Activated CD4-positive, alpha-beta T cell treated with anti-CD3 and anti-CD28 coated beads for 4 hours (primary cell): ENCODE measurements at regions not wholly inside any gene's neighbourhood (a gene's known extent, or its start where the extent isn't known, plus 50 kb on each side); places are given as distances from the start of the nearest gene placed in this dataset.
"Not testable (repeated sequence)": the region's sequence is repeated elsewhere in the genome, so short reads cannot be mapped to it uniquely, and the experiment has no call there.

Source experiments
- DNase-seq, 2 donors: peaks; one replicate each; pipeline ENCODE4 v3.0.0-alpha.2; 2020

GRCh38 chr5:20759459-20759858, 771.5 kb upstream of the CDH18 start:
- DNase-seq: not testable (repeated sequence)

- not testable (repeated sequence) for DNase-seq
Observed at GRCh38 chr5:20752179-20752578, 764.2 kb upstream of the CDH18 start.

GRCh38 chr5:20735715-20736114, 747.7 kb upstream of the CDH18 start:
- DNase-seq: not testable (repeated sequence)

GRCh38 chr5:20732223-20732622, 744.2 kb upstream of the CDH18 start:
- not testable (repeated sequence) for DNase-seq

- DNase-seq: not testable (repeated sequence)
Observed at GRCh38 chr5:20721286-20721685, 733.3 kb upstream of the CDH18 start.

- not testable (repeated sequence) for DNase-seq
Observed at GRCh38 chr5:20711520-20712155, 723.6 kb upstream of the CDH18 start.

GRCh38 chr5:20707634-20708033, 719.6 kb upstream of the CDH18 start:
- DNase-seq: not testable (repeated sequence)

- no peak for DNase-seq
Observed at GRCh38 chr5:20694121-20694520, 706.1 kb upstream of the CDH18 start.

- no peak for DNase-seq
Observed at GRCh38 chr5:20692913-20693312, 704.9 kb upstream of the CDH18 start.

GRCh38 chr5:20683241-20683940, 695.4 kb upstream of the CDH18 start:
- no peak for DNase-seq

GRCh38 chr5:20680718-20681302, 692.8 kb upstream of the CDH18 start:
- DNase-seq: no peak

GRCh38 chr5:20678814-20679298, 690.9 kb upstream of the CDH18 start:
- DNase-seq: no peak

- DNase-seq: no peak
Observed at GRCh38 chr5:20678386-20678785, 690.4 kb upstream of the CDH18 start.

GRCh38 chr5:20660588-20660987, 672.6 kb upstream of the CDH18 start:
- DNase-seq: no peak

GRCh38 chr5:20656262-20656661, 668.3 kb upstream of the CDH18 start:
- no peak for DNase-seq

- DNase-seq: no peak
Observed at GRCh38 chr5:20655211-20655610, 667.2 kb upstream of the CDH18 start.

- DNase-seq: no peak
Observed at GRCh38 chr5:20654746-20655145, 666.7 kb upstream of the CDH18 start.

GRCh38 chr5:20654033-20654432, 666.0 kb upstream of the CDH18 start:
- no peak for DNase-seq

GRCh38 chr5:20649966-20650365, 662.0 kb upstream of the CDH18 start:
- no peak for DNase-seq

GRCh38 chr5:20648981-20649380, 661.0 kb upstream of the CDH18 start:
- no peak for DNase-seq

- no peak for DNase-seq
Observed at GRCh38 chr5:20636686-20637085, 648.7 kb upstream of the CDH18 start.

- no peak for DNase-seq
Observed at GRCh38 chr5:20619591-20619990, 631.6 kb upstream of the CDH18 start.

GRCh38 chr5:20618340-20618739, 630.3 kb upstream of the CDH18 start:
- no peak for DNase-seq

- DNase-seq: no peak
Observed at GRCh38 chr5:20617841-20618240, 629.8 kb upstream of the CDH18 start.
